ENCODE measurements at regions not wholly inside any gene's neighbourhood (a gene's known extent, or its start where the extent isn't known, plus 50 kb on each side); places are given as distances from the start of the nearest gene placed in this dataset.

DNA sequence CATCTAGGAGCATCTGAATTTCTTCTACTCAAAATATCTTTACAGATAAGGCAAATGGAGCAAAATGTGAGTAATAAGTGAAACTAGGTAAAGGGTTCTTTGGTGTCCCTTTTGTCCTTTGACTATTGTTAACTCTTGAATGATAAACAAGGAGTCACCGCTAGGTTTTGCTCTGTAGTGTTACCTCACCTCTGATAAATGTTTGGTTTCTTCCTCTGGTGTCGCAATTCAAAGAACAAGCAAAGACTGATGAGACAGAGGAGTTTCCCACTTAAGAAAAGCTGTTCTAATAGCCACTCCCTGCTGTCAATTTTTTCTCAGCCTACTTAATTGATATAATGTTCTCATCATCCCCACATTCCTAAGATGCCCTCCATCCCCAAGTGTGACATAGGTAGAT lies 925.9 kb downstream of the IGSF11 start:
- TF ChIP-seq, protein P1, sequence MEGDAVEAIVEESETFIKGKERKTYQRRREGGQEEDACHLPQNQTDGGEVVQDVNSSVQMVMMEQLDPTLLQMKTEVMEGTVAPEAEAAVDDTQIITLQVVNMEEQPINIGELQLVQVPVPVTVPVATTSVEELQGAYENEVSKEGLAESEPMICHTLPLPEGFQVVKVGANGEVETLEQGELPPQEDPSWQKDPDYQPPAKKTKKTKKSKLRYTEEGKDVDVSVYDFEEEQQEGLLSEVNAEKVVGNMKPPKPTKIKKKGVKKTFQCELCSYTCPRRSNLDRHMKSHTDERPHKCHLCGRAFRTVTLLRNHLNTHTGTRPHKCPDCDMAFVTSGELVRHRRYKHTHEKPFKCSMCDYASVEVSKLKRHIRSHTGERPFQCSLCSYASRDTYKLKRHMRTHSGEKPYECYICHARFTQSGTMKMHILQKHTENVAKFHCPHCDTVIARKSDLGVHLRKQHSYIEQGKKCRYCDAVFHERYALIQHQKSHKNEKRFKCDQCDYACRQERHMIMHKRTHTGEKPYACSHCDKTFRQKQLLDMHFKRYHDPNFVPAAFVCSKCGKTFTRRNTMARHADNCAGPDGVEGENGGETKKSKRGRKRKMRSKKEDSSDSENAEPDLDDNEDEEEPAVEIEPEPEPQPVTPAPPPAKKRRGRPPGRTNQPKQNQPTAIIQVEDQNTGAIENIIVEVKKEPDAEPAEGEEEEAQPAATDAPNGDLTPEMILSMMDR (IDR thresholded peaks at IDR 0.05): no peak
- intact Hi-C loops (cut with DNase I): no loop called here
- Histone ChIP-seq H3K36me3 (no peaks in the 10 kb centered on the region), H3K4me1 (no peaks in the 10 kb centered on the region), H3K27ac (no peak overlapping the region), H3K4me3 (no peak overlapping the region), H3K9me3 (peaks cover 0 to 2% of the 10 kb centered on the region in 2 donors), H3K27me3 (no peaks in the 10 kb centered on the region)
- no peak for ATAC-seq
- DNase-seq: no peak

DNA sequence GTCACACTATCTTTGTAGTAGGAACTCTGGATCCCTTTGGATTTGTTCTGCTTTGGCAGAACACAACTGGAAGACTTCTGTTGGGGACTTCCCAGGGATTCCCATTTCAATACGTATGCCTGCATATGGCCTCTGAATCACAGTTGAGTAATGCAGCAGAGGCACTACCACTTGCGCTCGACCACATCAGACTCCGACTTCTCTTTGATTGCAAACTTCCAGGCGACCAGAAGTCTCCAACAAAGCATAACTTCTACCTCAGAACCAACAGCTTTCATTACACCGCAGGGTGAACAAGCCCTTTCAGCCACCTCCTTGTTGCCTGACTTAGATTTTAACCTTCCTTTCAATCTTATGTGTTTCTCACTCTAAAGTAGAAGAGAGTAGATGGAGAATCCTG lies 924.4 kb downstream of the IGSF11 start:
- ATAC-seq: no peak
- TF ChIP-seq, protein P1 (IDR thresholded peaks at IDR 0.05): no peak
- Histone ChIP-seq H3K27ac (no peak overlapping the region), H3K9me3 (peaks cover 0 to 2% of the 10 kb centered on the region in 2 donors), H3K4me3 (no peak overlapping the region), H3K36me3 (no peaks in the 10 kb centered on the region), H3K27me3 (no peaks in the 10 kb centered on the region), H3K4me1 (no peaks in the 10 kb centered on the region)
- intact Hi-C loops (cut with DNase I): no loop called here
- no peak for DNase-seq

DNA sequence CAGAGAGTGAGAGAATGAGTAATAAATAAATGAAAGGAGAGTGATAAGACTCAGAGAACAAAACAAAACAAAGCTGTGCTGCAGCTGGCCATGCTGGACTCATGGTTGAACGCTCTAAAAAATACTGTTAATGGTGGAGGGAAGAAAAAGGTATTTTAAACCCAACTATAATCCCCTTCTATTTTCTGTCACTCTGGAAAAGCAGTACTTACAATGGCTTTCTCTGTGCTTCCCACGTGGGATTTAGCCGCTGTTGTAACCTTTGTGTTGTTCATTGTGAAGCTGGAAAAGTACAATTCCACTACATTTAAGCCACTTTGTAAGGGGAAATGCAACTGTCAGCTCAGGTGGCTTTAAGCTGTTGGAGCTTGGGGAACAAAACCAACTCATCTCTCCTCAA lies 917.7 kb downstream of the IGSF11 start:
- Histone ChIP-seq H3K36me3 (no peaks in the 10 kb centered on the region), H3K27ac (no peak overlapping the region), H3K4me3 (no peak overlapping the region), H3K4me1 (no peaks in the 10 kb centered on the region), H3K9me3 (peaks cover 0 to 2% of the 10 kb centered on the region in 2 donors), H3K27me3 (no peaks in the 10 kb centered on the region)
- no peak for DNase-seq
- TF ChIP-seq, protein P1 (IDR thresholded peaks at IDR 0.05): no peak
- no peak for ATAC-seq
- intact Hi-C loops (cut with DNase I): no loop called here

DNA sequence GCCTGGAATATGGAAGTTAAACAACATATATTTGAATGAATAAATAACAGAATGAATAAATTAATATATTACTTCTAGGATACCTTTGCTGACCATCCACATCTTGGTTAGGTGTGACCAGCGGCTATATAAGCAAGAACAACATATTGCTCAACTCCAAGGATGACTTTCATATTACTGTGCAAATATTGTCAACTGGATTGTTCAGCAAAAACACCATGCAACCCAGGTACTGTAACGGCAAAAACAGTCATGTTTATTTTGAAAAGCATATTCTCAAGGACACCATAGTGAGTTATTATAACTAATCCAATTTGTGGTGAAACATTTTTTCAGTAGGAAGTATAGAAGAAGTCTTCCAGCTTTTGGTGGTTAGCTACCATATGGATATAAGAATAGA lies 907.9 kb downstream of the IGSF11 start:
- Histone ChIP-seq H3K27me3 (no peaks in the 10 kb centered on the region), H3K9me3 (no peaks in the 10 kb centered on the region), H3K27ac (no peak overlapping the region), H3K36me3 (no peaks in the 10 kb centered on the region), H3K4me1 (no peaks in the 10 kb centered on the region), H3K4me3 (no peak overlapping the region)
- intact Hi-C loops (cut with DNase I): no loop called here
- ATAC-seq (no peak), DNase-seq (no peak)
- TF ChIP-seq, protein P1 (IDR thresholded peaks at IDR 0.05): no peak

DNA sequence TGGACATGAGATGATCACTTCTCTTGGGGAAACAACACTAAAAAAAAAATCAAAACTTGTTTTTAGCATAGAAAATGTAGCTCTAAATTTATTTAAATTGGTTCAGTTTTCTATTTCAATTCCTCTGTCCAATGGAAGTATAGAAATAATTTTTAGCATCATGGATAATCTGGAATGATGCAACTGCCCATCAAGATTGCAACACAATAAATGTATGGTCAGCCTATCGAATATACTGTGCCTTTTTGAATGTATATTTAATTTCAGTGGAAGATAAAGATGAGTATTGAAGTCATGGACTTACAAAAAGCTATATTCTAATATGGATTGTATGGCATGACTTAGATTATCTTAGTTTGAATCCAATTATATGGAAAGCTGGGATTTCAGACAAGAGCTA lies 906.7 kb downstream of the IGSF11 start:
- intact Hi-C loops (cut with DNase I): no loop called here
- Histone ChIP-seq H3K9me3 (no peaks in the 10 kb centered on the region), H3K27ac (no peak overlapping the region), H3K27me3 (no peaks in the 10 kb centered on the region), H3K4me3 (no peak overlapping the region), H3K36me3 (no peaks in the 10 kb centered on the region), H3K4me1 (no peaks in the 10 kb centered on the region)
- no peak for ATAC-seq
- DNase-seq: no peak
- TF ChIP-seq, protein P1 (IDR thresholded peaks at IDR 0.05): no peak
